ENCODE measurements at regions not wholly inside any gene's neighbourhood (a gene's known extent, or its start where the extent isn't known, plus 50 kb on each side); places are given as distances from the start of the nearest gene placed in this dataset.

GRCh38 chr9:1115370-1115769 is 65.2 kb downstream of the DMRT2 start:
- H3K9me2 ChIP-seq (replicated peaks; ENCODE audit: insufficient read depth, low read length): no peaks in the 10 kb centered on the region
- no peaks in the 10 kb centered on the region for H3F3A ChIP-seq (ENCODE audit: insufficient read depth)
- no peak overlapping the region for H3K27ac ChIP-seq (ENCODE audit: low read depth, low read length)
- no peaks in the 10 kb centered on the region for H3K79me2 ChIP-seq (ENCODE audit: insufficient read depth, low read length)
- no peaks in the 10 kb centered on the region for H3K27me3 ChIP-seq (ENCODE audit: low read length)
- no peak overlapping the region for H3K9ac ChIP-seq (ENCODE audit: low read length)
- H3K4me2 ChIP-seq (ENCODE audit: low read depth, low read length, poor library complexity, severe bottlenecking): no peak overlapping the region
- H4K20me1 ChIP-seq (ENCODE audit: low read depth, low read length): no peaks in the 10 kb centered on the region
- H3K4me3 ChIP-seq (ENCODE audit: insufficient read depth, low read length, poor library complexity, severe bottlenecking): no peak overlapping the region
- no peak overlapping the region for H2AFZ ChIP-seq (ENCODE audit: low read depth, low read length, severe bottlenecking)
- H3K9me3 ChIP-seq (ENCODE audit: insufficient read depth, low read length): no peaks in the 10 kb centered on the region
- no peak for TF ChIP-seq CTCF (IDR thresholded peaks at IDR 0.05; ENCODE audit: insufficient read depth, low read length, poor library complexity, severe bottlenecking)
- no peak for TF ChIP-seq EZH2phosphoT487 (conservative IDR thresholded peaks at IDR 0.05; ENCODE audit: low read length)
- no peaks in the 10 kb centered on the region for H3K36me3 ChIP-seq (ENCODE audit: low read length)

GRCh38 chr9:1117439-1117838 is 67.3 kb downstream of the DMRT2 start:
- H3K27me3 ChIP-seq (ENCODE audit: low read length): no peaks in the 10 kb centered on the region
- H2AFZ ChIP-seq (ENCODE audit: low read depth, low read length, severe bottlenecking): no peak overlapping the region
- no peaks in the 10 kb centered on the region for H3K9me3 ChIP-seq (ENCODE audit: insufficient read depth, low read length)
- H3K79me2 ChIP-seq (ENCODE audit: insufficient read depth, low read length): no peaks in the 10 kb centered on the region
- no peak overlapping the region for H3K9ac ChIP-seq (ENCODE audit: low read length)
- no peaks in the 10 kb centered on the region for H4K20me1 ChIP-seq (ENCODE audit: low read depth, low read length)
- no peak overlapping the region for H3K4me3 ChIP-seq (ENCODE audit: insufficient read depth, low read length, poor library complexity, severe bottlenecking)
- H3K4me2 ChIP-seq (ENCODE audit: low read depth, low read length, poor library complexity, severe bottlenecking): no peak overlapping the region
- H3K27ac ChIP-seq (ENCODE audit: low read depth, low read length): no peak overlapping the region
- H3K9me2 ChIP-seq (replicated peaks; ENCODE audit: insufficient read depth, low read length): no peaks in the 10 kb centered on the region
- H3K36me3 ChIP-seq (ENCODE audit: low read length): no peaks in the 10 kb centered on the region
- no peaks in the 10 kb centered on the region for H3F3A ChIP-seq (ENCODE audit: insufficient read depth)
- TF ChIP-seq CTCF (IDR thresholded peaks at IDR 0.05; ENCODE audit: insufficient read depth, low read length, poor library complexity, severe bottlenecking): no peak
- no peak for TF ChIP-seq EZH2phosphoT487 (conservative IDR thresholded peaks at IDR 0.05; ENCODE audit: low read length)

- no peak overlapping the region for H3K27ac ChIP-seq (ENCODE audit: low read depth, low read length)
Measured at GRCh38 chr9:1120500-1121165, 70.5 kb downstream of the DMRT2 start.

More at GRCh38 chr9:1120500-1121165, 70.5 kb downstream of the DMRT2 start:
- Histone ChIP-seq H3K4me2 (ENCODE audit: low read depth, low read length, poor library complexity, severe bottlenecking) (no peak overlapping the region), H3K36me3 (ENCODE audit: low read length) (no peaks in the 10 kb centered on the region), H3K9me3 (ENCODE audit: insufficient read depth, low read length) (no peaks in the 10 kb centered on the region), H3K79me2 (ENCODE audit: insufficient read depth, low read length) (no peaks in the 10 kb centered on the region), H2AFZ (ENCODE audit: low read depth, low read length, severe bottlenecking) (no peak overlapping the region), H3K27me3 (ENCODE audit: low read length) (no peaks in the 10 kb centered on the region), H3K9me2 (replicated peaks; ENCODE audit: insufficient read depth, low read length) (no peaks in the 10 kb centered on the region), H3K9ac (ENCODE audit: low read length) (no peak overlapping the region), H3F3A (ENCODE audit: insufficient read depth) (no peaks in the 10 kb centered on the region), H3K4me3 (ENCODE audit: insufficient read depth, low read length, poor library complexity, severe bottlenecking) (no peak overlapping the region), H4K20me1 (ENCODE audit: low read depth, low read length) (no peaks in the 10 kb centered on the region)
- TF ChIP-seq CTCF (IDR thresholded peaks at IDR 0.05; ENCODE audit: insufficient read depth, low read length, poor library complexity, severe bottlenecking): no peak
- no peak for TF ChIP-seq EZH2phosphoT487 (conservative IDR thresholded peaks at IDR 0.05; ENCODE audit: low read length)
